HG02759 (cell line): ENCODE measurements at regions not wholly inside any gene's neighbourhood (a gene's known extent, or its start where the extent isn't known, plus 50 kb on each side); places are given as distances from the start of the nearest gene placed in this dataset.
A peak's percentile ranks its signal among the peaks of the same experiment; 100 is the strongest.
"Not testable (repeated sequence)": the region's sequence is repeated elsewhere in the genome, so short reads cannot be mapped to it uniquely, and the experiment has no call there.

ENCODE experiments used
- ATAC-seq: cut with Tn5 transposase; IDR thresholded peaks from one replicate; pipeline ENCODE4 v1.9.1; 2021; ENCODE audit warnings: mild to moderate bottlenecking, moderate library complexity; ENCODE audit not compliant: unreplicated experiment

GRCh38 chr13:66074018-66074615 is 1156.0 kb downstream of the PCDH9 start:
- ATAC-seq = no peak

GRCh38 chr13:66072097-66072496 is 1158.0 kb downstream of the PCDH9 start:
- not testable (repeated sequence) for ATAC-seq

- no peak for ATAC-seq
Measured at GRCh38 chr13:66071608-66072007, 1158.5 kb downstream of the PCDH9 start.

- no peak for ATAC-seq
Measured at GRCh38 chr13:66071029-66071428, 1159.1 kb downstream of the PCDH9 start.

GRCh38 chr13:66069570-66069969 is 1160.6 kb downstream of the PCDH9 start:
- no peak for ATAC-seq

- no peak for ATAC-seq
Measured at GRCh38 chr13:66068683-66069082, 1161.5 kb downstream of the PCDH9 start.

- ATAC-seq = no peak
Measured at GRCh38 chr13:66048888-66049287, 1181.2 kb downstream of the PCDH9 start.

- ATAC-seq = no peak
Measured at GRCh38 chr13:66040506-66040905, 1189.6 kb downstream of the PCDH9 start.

GRCh38 chr13:66037096-66037495 is 1193.0 kb downstream of the PCDH9 start:
- no peak for ATAC-seq

GRCh38 chr13:66036636-66037035 is 1193.5 kb downstream of the PCDH9 start:
- ATAC-seq = no peak

- ATAC-seq = no peak
Measured at GRCh38 chr13:66036024-66036614, 1194.0 kb downstream of the PCDH9 start.

- ATAC-seq = no peak
Measured at GRCh38 chr13:66033924-66034323, 1196.2 kb downstream of the PCDH9 start.

GRCh38 chr13:66021846-66022245 is 1208.3 kb downstream of the PCDH9 start:
- no peak for ATAC-seq

- no peak for ATAC-seq
Measured at GRCh38 chr13:66014771-66015170, 1215.4 kb downstream of the PCDH9 start.

- ATAC-seq = no peak
Measured at GRCh38 chr13:66009241-66009640, 1220.9 kb downstream of the PCDH9 start.

- no peak for ATAC-seq
Measured at GRCh38 chr13:66003558-66003957, 1226.6 kb downstream of the PCDH9 start.

GRCh38 chr13:66001140-66001539 is 1229.0 kb downstream of the PCDH9 start:
- no peak for ATAC-seq

- ATAC-seq = no peak
Measured at GRCh38 chr13:65999411-65999810, 1230.7 kb downstream of the PCDH9 start.

GRCh38 chr13:65990684-65991083 is 1239.5 kb downstream of the PCDH9 start:
- ATAC-seq = no peak

- no peak for ATAC-seq
Measured at GRCh38 chr13:65985612-65986011, 1244.5 kb downstream of the PCDH9 start.

GRCh38 chr13:65977525-65977924 is 1252.6 kb downstream of the PCDH9 start:
- no peak for ATAC-seq

- no peak for ATAC-seq
Measured at GRCh38 chr13:65971541-65971940, 1258.6 kb downstream of the PCDH9 start.

GRCh38 chr13:65966991-65967451 is 1263.1 kb downstream of the PCDH9 start:
- peak; percentile 75 for ATAC-seq
